H54 (cell line): ENCODE measurements at regions not wholly inside any gene's neighbourhood (a gene's known extent, or its start where the extent isn't known, plus 50 kb on each side); places are given as distances from the start of the nearest gene placed in this dataset.

ENCODE experiments used
- DNase-seq: peaks from one replicate; pipeline ENCODE4 v3.0.0; 2011; ENCODE audit warnings: low spot score, mixed read lengths; ENCODE audit not compliant: insufficient read length
- FAIRE-seq: peaks from 3 replicates; lab custom pipeline; 2011; peaks lifted over from hg19 to GRCh38; lab: Jason Lieb, UNC
- POLR2A ChIP-seq: IDR thresholded peaks from 2 replicates; pipeline ENCODE4 v1.6.1; 2011; ENCODE audit warnings: low read depth, mild to moderate bottlenecking, low read length

DNA sequence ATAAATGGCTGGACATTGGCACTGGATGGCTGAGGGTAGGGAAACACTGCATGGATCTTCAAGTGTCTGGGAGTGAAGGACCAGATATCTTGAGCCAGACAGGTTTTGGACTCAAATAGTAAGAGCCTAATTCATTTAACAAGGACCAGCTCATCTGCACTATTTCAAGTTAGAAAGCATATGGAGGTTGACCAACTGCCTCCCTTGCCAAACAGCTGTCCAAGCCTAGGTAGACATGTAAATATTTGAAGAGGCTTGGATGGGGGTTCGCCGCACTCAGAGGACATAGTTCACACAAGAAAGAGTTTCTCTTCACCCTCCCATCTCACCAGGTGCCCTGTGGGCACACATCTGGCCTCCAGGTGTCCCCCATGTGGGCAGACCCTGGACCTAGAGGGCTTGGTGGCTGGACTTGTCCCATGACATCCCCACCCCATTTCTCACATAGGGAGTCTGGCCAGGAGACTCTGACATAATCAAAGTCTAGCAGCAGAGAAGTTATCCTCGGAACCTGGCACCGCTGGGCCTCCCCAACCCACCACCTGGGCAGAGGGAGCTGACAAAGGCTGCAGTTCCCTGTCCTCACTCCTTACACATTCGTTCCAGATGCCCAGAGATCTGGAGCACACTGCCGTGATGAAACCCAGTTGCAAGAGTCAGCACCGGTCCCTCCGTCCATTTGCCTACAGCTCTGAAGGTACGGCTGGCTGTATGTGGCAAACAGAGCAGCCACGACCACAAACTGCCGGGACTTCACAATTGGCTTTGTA is 116.9 kb upstream of the GDF10 start:
- FAIRE-seq (no peak), DNase-seq (no peak)
- TF ChIP-seq POLR2A = no peak

DNA sequence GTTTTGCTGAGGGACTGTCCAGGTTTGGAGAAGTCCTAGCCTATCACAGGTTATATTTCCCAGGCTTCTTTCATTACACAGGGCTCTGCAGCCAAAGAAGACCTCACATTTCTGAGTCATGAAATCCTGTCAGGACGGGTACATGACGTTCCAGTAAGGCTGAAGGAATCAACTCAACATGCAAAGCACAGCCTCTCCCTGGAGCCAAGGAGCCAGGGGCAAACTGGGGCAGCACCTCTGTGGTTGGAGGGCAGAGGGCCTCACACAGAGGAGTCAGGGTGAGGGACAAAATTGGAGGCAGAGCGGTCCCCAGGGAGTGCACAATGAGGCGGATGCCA is 116.3 kb upstream of the GDF10 start:
- no peak for FAIRE-seq
- DNase-seq = no peak
- TF ChIP-seq POLR2A = no peak

DNA sequence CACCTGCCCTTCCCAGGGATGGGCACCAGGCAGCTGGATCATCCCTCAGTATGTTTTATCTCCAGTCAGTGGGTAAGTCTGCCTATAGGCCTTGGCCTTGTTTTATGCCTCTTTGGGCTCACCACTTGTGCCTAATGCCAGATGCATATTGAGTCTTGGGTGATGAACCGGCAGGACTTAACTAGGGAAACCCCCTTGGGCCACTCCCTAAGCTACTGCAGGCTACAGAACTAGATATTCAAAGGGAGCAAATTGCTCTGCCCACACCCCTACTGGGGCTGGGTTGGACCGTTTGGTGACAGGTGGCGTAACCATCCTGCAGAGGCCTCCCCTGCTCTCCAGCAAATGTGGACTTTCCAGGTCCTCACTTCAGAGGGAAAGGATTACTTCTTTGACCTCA is 115.7 kb upstream of the GDF10 start:
- TF ChIP-seq POLR2A = no peak
- DNase-seq (no peak), FAIRE-seq (no peak)

DNA sequence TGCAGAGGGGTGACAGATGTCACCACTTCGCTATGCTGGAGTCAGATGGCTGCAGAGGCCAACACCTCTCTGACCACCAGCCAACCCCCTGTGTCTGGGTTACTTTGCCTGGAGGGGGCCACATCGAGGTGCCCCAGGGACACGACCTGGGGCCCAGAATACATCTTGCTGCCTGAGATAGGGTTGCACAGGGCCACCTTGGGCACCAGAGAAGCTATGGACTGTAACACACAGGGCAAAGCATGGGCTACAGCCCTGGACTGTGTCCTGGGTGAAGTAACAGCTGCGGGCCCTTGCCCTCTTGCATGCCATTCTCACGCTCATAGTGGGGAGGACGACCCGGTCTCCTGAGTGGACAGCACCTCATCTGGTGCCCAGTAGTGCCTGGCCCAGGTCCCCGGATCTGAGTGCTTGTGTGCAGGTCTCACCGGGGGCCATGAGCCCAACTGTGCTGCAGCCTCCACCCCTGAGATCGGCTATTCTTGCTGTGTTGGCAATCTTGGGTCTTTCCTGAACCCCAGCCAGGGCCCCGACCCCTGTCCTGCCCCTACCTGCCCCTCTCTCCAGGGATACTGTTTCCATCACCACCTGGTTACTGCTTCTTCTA is 115.2 kb upstream of the GDF10 start:
- TF ChIP-seq POLR2A = no peak
- DNase-seq (no peak), FAIRE-seq (no peak)

DNA sequence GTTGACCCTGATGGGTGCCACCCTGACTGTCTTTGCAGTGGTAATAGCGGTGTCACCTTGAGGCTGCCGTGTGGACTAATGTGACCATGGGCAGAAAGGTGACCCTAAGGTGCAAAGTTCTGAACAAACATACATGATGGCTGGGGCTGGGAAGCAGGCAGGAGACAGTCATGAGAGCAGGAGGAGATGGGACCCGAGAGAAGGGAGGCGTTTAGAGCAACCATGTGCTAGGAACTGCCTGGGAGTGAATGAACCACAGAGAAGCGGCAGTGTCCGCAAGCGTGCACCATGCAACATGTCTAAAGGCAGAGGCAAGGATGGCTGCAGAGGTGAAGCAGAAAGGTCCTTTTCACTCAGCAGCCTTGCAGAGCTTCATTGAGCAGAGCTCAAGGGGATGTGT is 113.1 kb upstream of the GDF10 start:
- DNase-seq = no peak
- TF ChIP-seq POLR2A = no peak

DNA sequence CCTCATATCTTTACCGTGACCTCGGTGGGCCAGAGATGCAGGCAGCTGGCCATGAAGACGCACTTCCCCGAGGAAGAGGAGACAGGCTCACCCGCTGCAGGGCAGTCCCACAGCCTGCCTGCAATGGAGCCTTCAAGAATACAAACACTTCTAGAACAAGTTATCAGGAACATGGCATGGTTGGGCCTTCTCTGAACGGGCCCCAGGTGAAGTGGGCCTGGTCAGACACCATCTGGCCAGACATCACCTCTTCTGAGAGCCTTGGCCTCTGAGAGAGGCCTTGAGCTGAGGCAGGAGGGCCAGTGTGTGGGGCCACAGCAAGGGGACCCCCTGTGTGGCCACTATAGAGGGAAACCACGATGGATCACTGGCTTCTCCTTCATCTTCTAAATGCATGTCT is 112.4 kb upstream of the GDF10 start:
- no peak for TF ChIP-seq POLR2A
- FAIRE-seq = no peak
- no peak for DNase-seq

More for the DNA sequence above, 113.1 kb upstream of the GDF10 start:
- FAIRE-seq = no peak

DNA sequence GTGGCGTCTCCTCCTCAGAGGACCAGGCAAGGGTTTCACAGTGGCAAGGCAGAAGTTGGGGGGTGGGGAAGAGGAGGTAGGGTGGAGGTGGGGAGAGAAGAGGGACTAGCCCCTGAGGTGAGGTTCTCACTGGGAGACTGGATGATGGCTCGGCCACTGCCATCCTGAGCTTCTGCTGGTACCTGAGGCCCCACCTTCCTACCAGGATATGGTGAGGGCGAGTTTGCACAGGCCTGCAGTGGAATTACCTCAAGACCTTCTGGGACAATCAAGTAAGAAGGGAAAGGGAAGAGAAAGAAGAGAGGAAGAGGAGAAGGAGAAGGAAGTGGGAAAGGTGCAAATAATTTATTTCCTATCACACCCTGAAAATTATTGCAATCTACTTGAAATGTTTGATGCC is 111.8 kb upstream of the GDF10 start:
- DNase-seq (no peak), FAIRE-seq (no peak)
- TF ChIP-seq POLR2A = no peak

DNA sequence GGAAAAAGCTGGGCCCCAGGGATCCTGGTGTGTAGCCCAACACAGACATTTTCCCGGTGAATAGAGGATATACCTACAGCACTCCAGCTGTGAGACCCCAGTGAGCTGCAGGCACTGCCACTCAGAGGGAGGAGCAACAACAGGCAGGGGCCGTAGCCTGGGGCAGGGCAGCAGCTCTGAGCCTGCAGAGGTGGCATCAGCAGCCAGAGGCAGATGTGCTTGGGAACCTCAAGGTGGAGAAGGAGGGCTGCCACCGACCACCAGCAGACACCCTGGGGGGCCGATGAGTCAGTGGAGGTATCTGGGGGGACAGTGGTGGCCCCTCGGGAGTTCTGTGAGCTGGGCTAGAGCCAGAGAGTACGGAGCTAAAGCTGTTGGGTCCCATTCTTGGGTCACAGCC is 110.2 kb upstream of the GDF10 start:
- DNase-seq (no peak), FAIRE-seq (no peak)
- no peak for TF ChIP-seq POLR2A

DNA sequence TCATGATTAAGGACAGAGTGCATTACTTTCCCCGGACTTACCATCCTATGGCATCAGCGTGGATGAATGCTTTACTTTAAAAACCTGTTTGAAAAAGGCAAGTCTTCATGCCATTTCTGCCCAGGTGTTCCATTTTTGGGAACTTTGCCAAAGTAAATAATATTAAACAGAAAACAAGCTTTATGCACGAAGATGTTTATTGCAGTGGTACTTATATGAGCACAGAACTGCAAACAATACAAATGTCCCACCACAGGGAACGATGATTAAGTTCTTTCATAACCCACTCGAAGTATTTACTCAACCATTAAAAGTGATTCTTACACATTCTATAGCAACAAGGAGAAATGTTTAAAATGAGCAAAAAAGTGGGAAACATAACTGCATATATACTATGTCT is 109.7 kb upstream of the GDF10 start:
- no peak for TF ChIP-seq POLR2A
- FAIRE-seq (no peak), DNase-seq (no peak)

DNA sequence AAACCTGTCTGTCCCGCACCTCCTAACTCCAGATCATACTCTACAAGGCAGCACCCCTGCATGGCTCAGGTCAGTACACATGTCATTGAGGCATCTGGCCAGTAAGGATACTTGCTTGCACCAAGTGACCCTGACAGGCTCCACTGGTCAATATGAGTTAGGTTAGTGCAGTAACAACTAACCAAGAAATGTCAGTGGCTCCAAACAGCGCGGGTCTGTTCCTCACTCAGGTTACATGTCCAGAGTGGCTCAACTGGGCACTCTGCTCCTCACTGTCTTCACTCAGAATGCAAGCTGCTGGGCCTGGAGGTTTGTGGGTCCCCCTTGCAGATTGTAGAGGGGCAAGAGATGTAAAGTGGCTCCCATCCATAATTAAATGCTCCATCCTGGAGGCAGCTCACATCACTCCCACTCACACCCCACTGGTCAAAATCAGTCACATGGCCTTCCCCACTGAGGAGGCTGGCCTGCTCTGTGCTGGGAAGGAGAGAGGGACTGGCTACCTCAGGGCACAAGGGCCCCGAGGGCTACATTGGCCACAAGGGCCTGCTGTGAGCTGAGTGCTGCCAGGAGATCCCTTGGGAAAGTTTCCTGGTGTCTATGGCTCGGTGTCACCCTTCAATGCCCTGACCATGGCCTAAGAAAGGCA is 109.1 kb upstream of the GDF10 start:
- FAIRE-seq (no peak), DNase-seq (no peak)

DNA sequence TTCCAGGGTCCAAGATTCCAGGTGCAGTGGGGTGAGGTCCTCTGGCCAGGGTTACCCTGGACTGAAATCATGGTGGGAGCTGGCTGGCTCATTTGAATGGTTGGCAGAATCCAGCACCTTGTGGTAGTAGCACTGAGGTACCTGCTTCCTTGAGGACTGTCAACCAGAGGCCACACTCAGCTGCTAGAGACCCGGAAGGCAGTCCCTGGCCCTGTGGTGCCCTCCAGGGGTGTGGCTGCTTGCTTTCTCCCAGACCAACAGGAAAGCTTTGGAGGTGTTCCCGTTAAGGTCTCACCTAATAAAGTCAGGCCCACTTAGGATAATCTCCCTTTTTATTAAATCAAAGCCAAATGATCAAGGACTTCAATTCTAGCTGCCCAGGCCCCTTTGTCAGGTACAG is 107.7 kb upstream of the GDF10 start:
- FAIRE-seq (no peak), DNase-seq (no peak)

More for the DNA sequence above, 109.1 kb upstream of the GDF10 start:
- TF ChIP-seq POLR2A = no peak

DNA sequence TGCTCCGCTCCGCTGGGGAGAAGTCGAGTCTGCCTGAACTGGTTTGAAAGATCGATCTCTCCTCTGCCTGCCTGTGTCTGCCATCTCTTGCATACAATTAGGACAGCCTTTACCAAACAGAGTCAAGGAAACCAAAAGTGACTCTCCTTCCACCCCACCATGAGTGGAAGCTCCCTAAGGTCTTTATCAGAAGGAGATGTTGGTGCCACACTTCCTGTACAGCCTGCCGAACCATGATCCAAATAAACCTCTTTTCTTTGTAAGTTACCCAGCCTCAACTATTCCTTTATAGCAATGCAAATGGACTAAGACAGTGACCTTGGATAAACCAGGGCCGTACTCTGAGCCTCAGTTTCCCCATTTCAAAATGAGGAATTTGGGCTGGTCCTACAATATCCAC is 106.3 kb upstream of the GDF10 start:
- DNase-seq (no peak), FAIRE-seq (no peak)
- no peak for TF ChIP-seq POLR2A

More for the DNA sequence above, 107.7 kb upstream of the GDF10 start:
- no peak for TF ChIP-seq POLR2A

DNA sequence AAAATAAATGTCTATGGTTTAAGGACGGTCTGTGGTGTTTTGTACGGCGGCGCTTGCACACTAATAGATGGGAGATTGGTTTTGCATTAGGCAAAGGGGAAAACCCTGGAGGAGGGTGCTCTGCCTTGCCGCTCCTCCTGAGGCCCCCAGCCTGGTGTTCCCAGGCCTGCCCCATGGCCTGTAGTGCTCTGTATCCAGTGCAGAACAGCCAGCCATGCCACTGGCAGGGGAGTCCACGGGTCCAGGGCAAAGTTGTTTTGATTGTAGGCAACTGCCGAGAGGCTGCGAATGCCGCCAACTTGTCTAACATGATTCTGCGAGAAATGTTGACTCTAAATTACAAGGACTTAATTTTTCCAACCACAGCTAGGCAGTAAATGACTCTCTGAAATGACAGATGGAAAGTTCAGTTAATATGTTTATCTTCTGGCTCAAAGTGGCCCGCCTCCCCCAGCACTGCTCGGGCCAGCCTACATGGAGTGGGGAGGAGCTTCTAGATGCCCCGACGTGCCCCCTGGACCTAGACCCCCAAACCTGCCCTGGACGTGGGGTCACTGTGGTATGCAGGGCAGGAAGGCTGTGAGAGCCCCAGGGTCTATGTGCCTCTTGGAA is 104.6 kb upstream of the GDF10 start:
- TF ChIP-seq POLR2A = no peak
- no peak for FAIRE-seq
- no peak for DNase-seq

DNA sequence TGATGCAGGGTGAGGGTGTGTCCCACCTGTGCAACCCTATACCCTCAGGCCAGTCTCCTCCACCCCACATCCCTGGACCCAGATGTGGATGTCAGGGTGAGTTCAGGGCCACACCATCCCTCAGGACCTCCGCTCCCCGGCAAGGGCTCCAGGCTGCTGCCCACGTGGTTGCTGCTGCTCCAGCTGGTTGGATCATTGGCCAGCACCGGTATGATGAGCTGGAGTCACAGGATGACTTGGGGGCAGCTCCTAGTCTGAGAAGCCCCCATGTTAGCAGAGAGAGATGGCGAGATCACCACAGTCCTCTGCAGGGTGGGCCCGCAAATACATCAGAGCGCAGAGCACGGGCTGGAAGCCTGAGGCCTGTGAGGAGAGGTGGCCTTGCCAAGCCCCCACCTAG is 103.3 kb upstream of the GDF10 start:
- no peak for TF ChIP-seq POLR2A
- DNase-seq = no peak
- FAIRE-seq = no peak
